Heart right ventricle (tissue), 16 donors: ENCODE measurements at regions not wholly inside any gene's neighbourhood (a gene's known extent, or its start where the extent isn't known, plus 50 kb on each side); places are given as distances from the start of the nearest gene placed in this dataset.

ENCODE experiments used
- ATAC-seq, 8 donors: fragments of 200-7000 bp; cut with Tn5 transposase; one replicate each; pipeline ENCODE4 v1.9.1; 2020; ENCODE audit warnings: mild to moderate bottlenecking in 8 of 8, moderate library complexity in 8 of 8, moderate number of reproducible peaks in 1 of 8
- DNase-seq, 2 donors: peaks; one replicate each; pipeline ENCODE4 v3.0.0-alpha.2; 2020
- H3K27ac ChIP-seq, 10 donors: fragments of 200-600 bp; sonication (generic) in 2 of 10; one replicate each; pipeline versions ENCODE4 v1.5.0 to v1.8.0; 2020 to 2022; ENCODE audit warnings: mild to moderate bottlenecking in 3 of 10
- H3K27me3 ChIP-seq, 7 donors: fragments of 200-600 bp; one replicate each; pipeline ENCODE4 v1.8.0; 2021 to 2022; ENCODE audit warnings: mild to moderate bottlenecking in 2 of 7
- H3K36me3 ChIP-seq, 9 donors: fragments of 200-600 bp; sonication (generic) in 1 of 9; one replicate each; pipeline versions ENCODE4 v1.5.0 to v1.8.0; 2020 to 2022; ENCODE audit warnings: mild to moderate bottlenecking in 2 of 9
- H3K4me1 ChIP-seq, 9 donors: fragments of 200-600 bp; sonication (generic) in 1 of 9; one replicate each; pipeline versions ENCODE4 v1.5.0 to v1.8.0; 2020 to 2022; ENCODE audit warnings: mild to moderate bottlenecking in 4 of 9
- H3K4me3 ChIP-seq, 10 donors: fragments of 200-600 bp; sonication (generic) in 2 of 10; one replicate each; pipeline versions ENCODE4 v1.5.0 to v1.8.0; 2020 to 2022; ENCODE audit warnings: mild to moderate bottlenecking in 7 of 10, moderate library complexity in 2 of 10
- H3K9me3 ChIP-seq, 11 donors: fragments of 200-600 bp in 10 of 11; sonication (generic) in 2 of 11; one replicate each; pipeline versions ENCODE4 v1.5.0 to v1.8.0; 2013 to 2022; ENCODE audit warnings: mild to moderate bottlenecking in 2 of 11, control low read depth in 1 of 11, moderate library complexity in 1 of 11
- WGBS, 2 donors: extraction: QIAGEN DNeasy Blood & Tissue Kit; methylation state at CpG; one replicate each; pipeline ENCODE4 v1.1.7; 2013; ENCODE audit warnings: inconsistent platforms in 1 of 2; 5-methylcytosine and 5-hydroxymethylcytosine counted together
- intact Hi-C, 10 donors: fragments of 100-400 bp; cut with DNase I; formaldehyde crosslinking; loops; one replicate each; pipeline versions ENCODE4 v1.11.1 to v1.14.2; 2022
- TF ChIP-seq, protein P1 (sequence below), 9 donors: fragments of 200-600 bp; sonication (generic) in 2 of 9; IDR thresholded peaks; one replicate each; pipeline versions ENCODE4 v1.5.0 to v1.8.0; 2021 to 2022; ENCODE audit warnings: antibody characterized with exemption in 9 of 9, mild to moderate bottlenecking in 5 of 9, moderate library complexity in 1 of 9
- donor health status: Arrhythmogenic right ventricular cardiomyopathy.
- donor health status: ischemic (EF 13 %, LVEDD 7.1; RV severe dilation, severe dysfunction).
- donor health status: healthy with polysubstance abuse.
- donor health status: DM: no; HTN: yes; CAD: no.
- donor health status: DM: no; HTN: no; CAD: no.
- donor health status: ischemic (EF 25% LVEDD 6.9; RV normal size, moderate dysfunction).
- donor health status: ischemic (EF 25% LVEDD 5.7; RV mildly dilated, moderate dysfunction).
- donor health status: healthy.
- donor health status: DM: yes; HTN: yes; CAD: no.
- donor health status: Ischemic cardiomyopathy.
- donor health status: ischemic (EF 35%, LVEDD 5.7; RV mildly dilated, moderate dysfunction).
- donor health status: nonischemic (EF 11% LVEDD 7.7; RV severe dilation, severe dysfunction).
- donor health status: DM: yes; HTN: yes; CAD: no.
- donor health status: PGD.
- donor health status: ischemic (EF 29% LVEDD 5.4; RV normal size, mild dysfunction).
- donor health status: nonischemic (EF 23%, LVEDD 6.1; RV moderate dilation, normal function).

DNA sequence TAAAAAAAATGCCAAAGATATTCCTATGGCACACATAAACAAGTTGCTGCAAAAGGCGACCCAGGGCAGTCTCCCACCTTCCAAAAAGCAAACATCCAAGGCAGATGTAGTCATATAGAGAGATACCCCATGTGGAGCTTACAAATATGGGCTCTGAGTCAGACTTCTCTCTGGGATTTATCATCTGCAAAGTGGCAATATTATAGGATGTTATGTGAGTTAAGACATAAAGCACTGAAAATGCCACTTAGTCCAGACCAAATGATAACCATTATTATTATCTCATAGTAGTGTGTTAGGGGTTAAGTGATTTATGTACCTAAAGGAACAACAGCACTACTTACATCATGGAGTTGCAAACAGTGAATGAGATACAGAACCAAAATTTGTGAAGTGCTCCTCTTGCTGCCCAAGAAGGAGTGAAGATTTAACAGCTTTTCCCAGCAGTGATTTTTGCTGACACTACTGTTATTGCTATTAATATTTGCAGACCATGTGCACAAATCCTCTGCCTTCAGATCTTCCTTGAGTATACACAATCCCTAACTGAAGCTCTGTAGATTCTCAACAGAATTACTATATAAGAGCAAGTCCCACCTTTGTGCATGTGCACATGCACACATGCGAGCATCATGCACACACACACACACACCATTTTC lies 560.0 kb upstream of the SALL1 start:
- DNase-seq (no peak), ATAC-seq (no peak)
- peaks cover 0 to 35% (median 3%) of the 10 kb centered on the region in 11 donors for H3K9me3 ChIP-seq
- H3K27me3 ChIP-seq: no peaks in the 10 kb centered on the region
- no peaks in the 10 kb centered on the region for H3K4me1 ChIP-seq
- H3K36me3 ChIP-seq: no peaks in the 10 kb centered on the region
- TF ChIP-seq, protein P1, sequence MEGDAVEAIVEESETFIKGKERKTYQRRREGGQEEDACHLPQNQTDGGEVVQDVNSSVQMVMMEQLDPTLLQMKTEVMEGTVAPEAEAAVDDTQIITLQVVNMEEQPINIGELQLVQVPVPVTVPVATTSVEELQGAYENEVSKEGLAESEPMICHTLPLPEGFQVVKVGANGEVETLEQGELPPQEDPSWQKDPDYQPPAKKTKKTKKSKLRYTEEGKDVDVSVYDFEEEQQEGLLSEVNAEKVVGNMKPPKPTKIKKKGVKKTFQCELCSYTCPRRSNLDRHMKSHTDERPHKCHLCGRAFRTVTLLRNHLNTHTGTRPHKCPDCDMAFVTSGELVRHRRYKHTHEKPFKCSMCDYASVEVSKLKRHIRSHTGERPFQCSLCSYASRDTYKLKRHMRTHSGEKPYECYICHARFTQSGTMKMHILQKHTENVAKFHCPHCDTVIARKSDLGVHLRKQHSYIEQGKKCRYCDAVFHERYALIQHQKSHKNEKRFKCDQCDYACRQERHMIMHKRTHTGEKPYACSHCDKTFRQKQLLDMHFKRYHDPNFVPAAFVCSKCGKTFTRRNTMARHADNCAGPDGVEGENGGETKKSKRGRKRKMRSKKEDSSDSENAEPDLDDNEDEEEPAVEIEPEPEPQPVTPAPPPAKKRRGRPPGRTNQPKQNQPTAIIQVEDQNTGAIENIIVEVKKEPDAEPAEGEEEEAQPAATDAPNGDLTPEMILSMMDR (IDR thresholded peaks at IDR 0.05): no peak
- WGBS, 2 donors: 81 to 87% methylated on average over 2 of the region's 2 CpGs
- intact Hi-C loops: no loop called here
- H3K27ac ChIP-seq: no peak overlapping the region
- no peak overlapping the region for H3K4me3 ChIP-seq

DNA sequence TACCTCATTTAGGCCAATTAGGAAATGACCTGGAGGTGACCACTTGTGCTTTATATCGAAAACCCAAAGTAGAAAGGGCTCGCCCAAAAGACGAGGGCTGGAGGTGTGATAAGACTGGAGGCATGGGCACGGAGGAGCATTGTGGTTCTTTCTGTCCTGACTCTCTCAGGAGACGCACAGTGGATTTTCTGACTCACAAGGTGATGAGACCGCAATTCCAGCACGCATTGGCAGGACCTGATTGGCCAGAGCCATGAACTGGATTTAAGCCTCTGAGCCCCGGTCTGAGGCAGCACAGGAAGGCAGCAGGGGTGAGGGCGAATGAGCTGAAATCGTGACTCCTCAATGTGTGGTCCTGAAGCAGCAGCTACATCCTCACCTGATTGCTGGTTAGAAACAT lies 559.1 kb upstream of the SALL1 start:
- no peaks in the 10 kb centered on the region for H3K36me3 ChIP-seq
- H3K9me3 ChIP-seq: peaks cover 0 to 40% (median 8%) of the 10 kb centered on the region in 11 donors
- H3K4me1 ChIP-seq: no peaks in the 10 kb centered on the region
- no peak for DNase-seq
- intact Hi-C loops: no loop called here
- ATAC-seq: no peak
- 82 to 86% methylated on average over 10 of the region's 10 CpGs for WGBS, 2 donors
- H3K4me3 ChIP-seq: no peak overlapping the region
- TF ChIP-seq, protein P1 (IDR thresholded peaks at IDR 0.05): no peak
- H3K27me3 ChIP-seq: no peaks in the 10 kb centered on the region
- H3K27ac ChIP-seq: no peak overlapping the region

DNA sequence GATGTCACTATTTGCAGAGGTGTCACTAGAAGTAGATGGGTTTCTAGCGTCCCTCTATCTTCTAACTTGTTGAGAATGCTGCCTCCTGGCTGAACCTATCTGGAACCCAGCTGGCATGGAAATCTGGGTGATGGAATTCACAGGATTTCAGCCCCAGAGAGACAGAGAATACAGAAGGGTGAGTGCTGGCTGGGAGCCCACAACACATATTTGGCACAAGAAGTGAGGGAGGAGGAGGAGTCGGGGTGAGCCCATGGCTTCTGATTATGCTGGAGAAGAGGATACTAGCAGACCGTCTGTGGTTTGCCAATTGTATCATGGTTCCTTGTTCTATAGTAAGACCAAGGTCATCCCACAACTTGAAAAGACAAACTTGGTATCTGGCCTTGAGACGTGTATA lies 557.8 kb upstream of the SALL1 start:
- ATAC-seq: no peak
- TF ChIP-seq, protein P1 (IDR thresholded peaks at IDR 0.05): no peak

DNA sequence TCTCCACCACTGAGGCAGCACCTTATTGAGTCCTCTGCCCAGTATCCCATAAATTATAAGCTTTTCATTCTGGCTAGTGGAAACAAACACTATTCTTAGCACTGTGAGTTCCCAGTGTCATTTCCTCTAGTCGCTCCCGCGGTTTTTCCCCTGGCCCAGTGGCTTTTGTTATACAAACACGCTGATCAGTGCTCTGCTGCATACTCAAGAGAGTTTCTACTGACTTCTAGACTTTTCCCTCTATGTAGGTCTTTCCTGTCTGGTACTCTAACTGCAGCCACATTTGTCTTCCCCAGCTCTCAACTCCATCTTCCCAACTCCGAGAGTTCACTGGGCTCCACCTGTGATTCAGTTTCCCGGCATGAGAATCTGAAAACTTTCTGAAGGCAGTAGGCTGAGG lies 556.6 kb upstream of the SALL1 start:
- ATAC-seq (no peak), DNase-seq (no peak)
- TF ChIP-seq, protein P1 (IDR thresholded peaks at IDR 0.05): no peak
- Histone ChIP-seq H3K27ac (no peak overlapping the region), H3K4me3 (no peak overlapping the region), H3K27me3 (no peaks in the 10 kb centered on the region), H3K4me1 (no peaks in the 10 kb centered on the region), H3K9me3 (peaks cover 0 to 39% (median 6%) of the 10 kb centered on the region in 11 donors), H3K36me3 (no peaks in the 10 kb centered on the region)
- WGBS, 2 donors: 41 to 47% methylated on average over 6 of the region's 6 CpGs
- intact Hi-C loops: no loop called here

More for the DNA sequence above, 557.8 kb upstream of the SALL1 start:
- DNase-seq: no peak
- H3K36me3 ChIP-seq: no peaks in the 10 kb centered on the region
- no peak overlapping the region for H3K27ac ChIP-seq
- intact Hi-C loops: no loop called here
- WGBS, 2 donors: 44 to 51% methylated on average over 4 of the region's 4 CpGs
- no peaks in the 10 kb centered on the region for H3K27me3 ChIP-seq
- no peaks in the 10 kb centered on the region for H3K4me1 ChIP-seq
- no peak overlapping the region for H3K4me3 ChIP-seq
- peaks cover 0 to 38% (median 6%) of the 10 kb centered on the region in 11 donors for H3K9me3 ChIP-seq
